ENCODE measurements at regions not wholly inside any gene's neighbourhood (a gene's known extent, or its start where the extent isn't known, plus 50 kb on each side); places are given as distances from the start of the nearest gene placed in this dataset.

DNA sequence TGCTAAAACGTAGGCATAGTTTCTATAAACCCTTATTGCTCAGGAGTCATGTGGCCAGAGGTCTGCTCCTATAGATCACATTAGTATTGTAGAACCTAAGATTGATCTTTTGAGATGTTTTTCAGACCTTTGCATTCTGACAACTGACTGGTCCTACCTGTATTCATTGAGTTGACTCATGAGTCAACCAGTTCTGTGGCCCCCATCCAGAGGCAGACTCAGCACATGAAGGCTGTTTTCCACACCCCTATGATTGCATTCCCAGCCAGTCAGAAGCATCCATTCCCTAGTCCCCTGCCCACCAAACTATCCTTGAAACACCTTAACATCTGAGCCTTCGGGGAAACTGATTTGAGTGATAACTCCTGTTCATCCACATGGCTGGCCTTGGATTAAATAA lies 451.7 kb downstream of the SIPA1L2 start:
- Mint-ChIP-seq H3K27ac (no peak overlapping the region), H3K27me3 (ENCODE audit: insufficient read depth) (peaks cover 19% of the 10 kb centered on the region), H3K4me1 (peaks cover 13% of the 10 kb centered on the region), H3K4me3 (no peak overlapping the region), H3K36me3 (ENCODE audit: low read depth) (no peaks in the 10 kb centered on the region), H3K9me3 (no peaks in the 10 kb centered on the region)
- Histone ChIP-seq H3K4me3 (ENCODE audit: low read length) (no peak overlapping the region), H3K27ac (ENCODE audit: low read depth, low read length) (no peak overlapping the region), H3K9me3 (ENCODE audit: control insufficient read depth, low read length) (no peaks in the 10 kb centered on the region), H3K36me3 (ENCODE audit: control insufficient read depth, insufficient read depth, low read length) (no peaks in the 10 kb centered on the region), H3K27me3 (ENCODE audit: control insufficient read depth, insufficient read depth, low read length, poor library complexity, severe bottlenecking) (no peaks in the 10 kb centered on the region), H3K4me1 (ENCODE audit: control insufficient read depth, insufficient read depth, low read length) (no peaks in the 10 kb centered on the region), H3K9ac (ENCODE audit: extremely low read depth, low read length, poor library complexity, severe bottlenecking) (no peak overlapping the region)
- TF ChIP-seq, protein P1, sequence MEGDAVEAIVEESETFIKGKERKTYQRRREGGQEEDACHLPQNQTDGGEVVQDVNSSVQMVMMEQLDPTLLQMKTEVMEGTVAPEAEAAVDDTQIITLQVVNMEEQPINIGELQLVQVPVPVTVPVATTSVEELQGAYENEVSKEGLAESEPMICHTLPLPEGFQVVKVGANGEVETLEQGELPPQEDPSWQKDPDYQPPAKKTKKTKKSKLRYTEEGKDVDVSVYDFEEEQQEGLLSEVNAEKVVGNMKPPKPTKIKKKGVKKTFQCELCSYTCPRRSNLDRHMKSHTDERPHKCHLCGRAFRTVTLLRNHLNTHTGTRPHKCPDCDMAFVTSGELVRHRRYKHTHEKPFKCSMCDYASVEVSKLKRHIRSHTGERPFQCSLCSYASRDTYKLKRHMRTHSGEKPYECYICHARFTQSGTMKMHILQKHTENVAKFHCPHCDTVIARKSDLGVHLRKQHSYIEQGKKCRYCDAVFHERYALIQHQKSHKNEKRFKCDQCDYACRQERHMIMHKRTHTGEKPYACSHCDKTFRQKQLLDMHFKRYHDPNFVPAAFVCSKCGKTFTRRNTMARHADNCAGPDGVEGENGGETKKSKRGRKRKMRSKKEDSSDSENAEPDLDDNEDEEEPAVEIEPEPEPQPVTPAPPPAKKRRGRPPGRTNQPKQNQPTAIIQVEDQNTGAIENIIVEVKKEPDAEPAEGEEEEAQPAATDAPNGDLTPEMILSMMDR (conservative IDR thresholded peaks at IDR 0.05): no peak
- no peak for DNase-seq
- 92 to 100% methylated on average over 2 of the region's 2 CpGs for WGBS, 2 experiments (ENCODE audit: insufficient coverage in 1 of 2, insufficient read length in 1 of 2)

DNA sequence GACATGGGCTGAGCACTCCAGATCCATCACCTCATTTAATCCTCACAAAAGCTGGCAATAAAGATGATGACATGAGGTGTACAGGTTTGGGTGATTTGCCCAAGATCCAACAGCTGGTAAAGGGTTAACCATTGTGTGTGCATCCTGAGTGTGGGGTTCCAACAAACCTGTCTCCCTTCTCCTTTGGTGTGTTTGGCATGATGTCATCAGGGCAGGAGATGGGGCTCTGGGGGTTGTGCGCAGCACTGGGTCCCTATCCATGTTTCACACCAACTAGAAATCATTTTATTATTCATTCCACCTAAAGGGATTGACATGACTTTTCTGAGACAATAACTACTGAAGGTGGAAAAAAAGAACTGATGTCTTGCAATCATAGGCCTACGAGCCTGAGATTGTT lies 452.5 kb downstream of the SIPA1L2 start:
- Mint-ChIP-seq H3K4me3 (no peak overlapping the region), H3K27ac (no peak overlapping the region), H3K4me1 (peaks cover 13% of the 10 kb centered on the region), H3K9me3 (no peaks in the 10 kb centered on the region), H3K36me3 (ENCODE audit: low read depth) (no peaks in the 10 kb centered on the region), H3K27me3 (ENCODE audit: insufficient read depth) (peaks cover 14% of the 10 kb centered on the region)
- H3K4me1 ChIP-seq (ENCODE audit: control insufficient read depth, insufficient read depth, low read length): no peaks in the 10 kb centered on the region
- H3K27me3 ChIP-seq (ENCODE audit: control insufficient read depth, insufficient read depth, low read length, poor library complexity, severe bottlenecking): no peaks in the 10 kb centered on the region
- no peak overlapping the region for H3K27ac ChIP-seq (ENCODE audit: low read depth, low read length)
- no peaks in the 10 kb centered on the region for H3K36me3 ChIP-seq (ENCODE audit: control insufficient read depth, insufficient read depth, low read length)
- H3K9ac ChIP-seq (ENCODE audit: extremely low read depth, low read length, poor library complexity, severe bottlenecking): no peak overlapping the region
- WGBS, 2 experiments (ENCODE audit: insufficient coverage in 1 of 2, insufficient read length in 1 of 2): 93 to 100% methylated on average over 1 to 2 of the region's 2 CpGs
- TF ChIP-seq, protein P1 (conservative IDR thresholded peaks at IDR 0.05): no peak
- no peak overlapping the region for H3K4me3 ChIP-seq (ENCODE audit: low read length)
- no peaks in the 10 kb centered on the region for H3K9me3 ChIP-seq (ENCODE audit: control insufficient read depth, low read length)
- no peak for DNase-seq

DNA sequence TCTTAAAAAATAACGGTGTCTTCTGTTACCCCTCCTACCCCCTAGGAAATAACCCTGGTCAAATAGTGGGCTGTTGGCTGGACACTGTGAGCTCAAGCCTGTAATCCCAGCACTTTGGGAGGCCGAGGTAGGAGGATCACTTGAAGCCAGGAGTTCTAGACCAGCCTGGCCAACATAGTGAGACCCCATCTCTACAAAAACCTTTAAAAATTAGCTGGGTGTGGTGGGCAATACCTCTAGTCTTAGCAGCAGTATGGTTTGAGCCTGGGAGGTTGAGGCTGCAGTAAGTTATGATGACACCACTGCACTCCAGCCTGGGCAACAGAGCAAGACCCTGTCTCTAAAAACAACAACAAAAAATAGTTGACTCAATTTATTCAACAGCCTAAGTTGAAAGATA lies 453.7 kb downstream of the SIPA1L2 start:
- TF ChIP-seq, protein P1 (conservative IDR thresholded peaks at IDR 0.05): no peak
- Mint-ChIP-seq H3K27ac (no peak overlapping the region), H3K4me1 (peaks cover 13% of the 10 kb centered on the region), H3K36me3 (ENCODE audit: low read depth) (no peaks in the 10 kb centered on the region), H3K4me3 (no peak overlapping the region), H3K27me3 (ENCODE audit: insufficient read depth) (peaks cover 9% of the 10 kb centered on the region), H3K9me3 (no peaks in the 10 kb centered on the region)
- no peak overlapping the region for H3K9ac ChIP-seq (ENCODE audit: extremely low read depth, low read length, poor library complexity, severe bottlenecking)
- no peaks in the 10 kb centered on the region for H3K27me3 ChIP-seq (ENCODE audit: control insufficient read depth, insufficient read depth, low read length, poor library complexity, severe bottlenecking)
- H3K4me3 ChIP-seq (ENCODE audit: low read length): no peak overlapping the region
- H3K9me3 ChIP-seq (ENCODE audit: control insufficient read depth, low read length): no peaks in the 10 kb centered on the region
- no peaks in the 10 kb centered on the region for H3K36me3 ChIP-seq (ENCODE audit: control insufficient read depth, insufficient read depth, low read length)
- 57 to 85% methylated on average over 1 to 2 of the region's 2 CpGs for WGBS, 2 experiments (ENCODE audit: insufficient coverage in 1 of 2, insufficient read length in 1 of 2)
- no peak for DNase-seq
- H3K4me1 ChIP-seq (ENCODE audit: control insufficient read depth, insufficient read depth, low read length): no peaks in the 10 kb centered on the region
- no peak overlapping the region for H3K27ac ChIP-seq (ENCODE audit: low read depth, low read length)

All from endodermal cell (in vitro differentiated cells).